ENCODE measurements at regions not wholly inside any gene's neighbourhood (a gene's known extent, or its start where the extent isn't known, plus 50 kb on each side); places are given as distances from the start of the nearest gene placed in this dataset.
A peak's percentile ranks its signal among the peaks of the same experiment; 100 is the strongest.

- DNase-seq, result no peak
Observed at GRCh38 chr12:25058012-25058411, 109.1 kb upstream of the BCAT1 start.

GRCh38 chr12:25056486-25057130 is 107.7 kb upstream of the BCAT1 start:
- no peak for DNase-seq

GRCh38 chr12:25056011-25056410 is 107.1 kb upstream of the BCAT1 start:
- no peak for DNase-seq

GRCh38 chr12:25054783-25055144 is 105.9 kb upstream of the BCAT1 start:
- DNase-seq, result no peak

- DNase-seq, result no peak
Observed at GRCh38 chr12:25054076-25054782, 105.3 kb upstream of the BCAT1 start.

- DNase-seq, result no peak
Observed at GRCh38 chr12:25052914-25053211, 104.0 kb upstream of the BCAT1 start.

GRCh38 chr12:25052196-25052913 is 103.5 kb upstream of the BCAT1 start:
- peak; percentile 15 for DNase-seq

GRCh38 chr12:25051656-25052195 is 102.8 kb upstream of the BCAT1 start:
- no peak for DNase-seq

GRCh38 chr12:25051171-25051570 is 102.3 kb upstream of the BCAT1 start:
- DNase-seq, result no peak

- no peak for DNase-seq
Observed at GRCh38 chr12:25045869-25046268, 97.0 kb upstream of the BCAT1 start.

- no peak for DNase-seq
Observed at GRCh38 chr12:25041006-25041741, 92.3 kb upstream of the BCAT1 start.

- DNase-seq, result no peak
Observed at GRCh38 chr12:25040593-25040992, 91.7 kb upstream of the BCAT1 start.

GRCh38 chr12:25034676-25035075 is 85.8 kb upstream of the BCAT1 start:
- DNase-seq, result no peak

- no peak for DNase-seq
Observed at GRCh38 chr12:25025951-25026490, 77.1 kb upstream of the BCAT1 start.

GRCh38 chr12:25025260-25025659 is 76.4 kb upstream of the BCAT1 start:
- DNase-seq, result no peak

GRCh38 chr12:25023808-25024207 is 74.9 kb upstream of the BCAT1 start:
- DNase-seq, result no peak

GRCh38 chr12:25020621-25021243 is 71.8 kb upstream of the BCAT1 start:
- DNase-seq, result no peak

- no peak for DNase-seq
Observed at GRCh38 chr12:25018146-25018545, 69.2 kb upstream of the BCAT1 start.

- no peak for DNase-seq
Observed at GRCh38 chr12:25017336-25017735, 68.4 kb upstream of the BCAT1 start.

- DNase-seq, result no peak
Observed at GRCh38 chr12:25014961-25015360, 66.1 kb upstream of the BCAT1 start.

GRCh38 chr12:25013061-25013460 is 64.2 kb upstream of the BCAT1 start:
- DNase-seq, result no peak

- no peak for DNase-seq
Observed at GRCh38 chr12:25009496-25010092, 60.7 kb upstream of the BCAT1 start.

All from hindlimb muscle (tissue), 1 donor.